ENCODE measurements at regions not wholly inside any gene's neighbourhood (a gene's known extent, or its start where the extent isn't known, plus 50 kb on each side); places are given as distances from the start of the nearest gene placed in this dataset.

GRCh38 chr4:180455226-180455625, 1788.0 kb upstream of the TENM3 start:
- FAIRE-seq (no peak), DNase-seq (ENCODE audit: low spot score in 2 of 2) (no peak)

DNA sequence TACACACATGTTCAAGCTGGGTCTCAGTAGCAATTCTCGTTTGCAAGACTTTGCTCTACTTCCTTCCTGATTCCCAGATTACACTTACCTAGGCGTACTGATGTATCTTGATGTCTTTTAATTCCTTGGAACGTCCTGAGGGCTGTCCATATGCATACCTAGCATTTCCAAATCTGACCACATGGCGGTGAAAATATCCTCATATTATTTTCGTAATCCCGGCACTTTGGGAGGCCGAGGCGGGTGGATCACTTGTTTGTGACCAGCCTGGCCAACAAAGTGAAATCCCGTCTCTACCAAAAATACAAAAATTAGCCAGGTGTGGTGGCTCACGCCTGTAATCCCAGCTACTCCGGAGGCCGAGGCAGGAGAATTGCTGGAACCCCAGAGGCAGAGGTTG, 1786.3 kb upstream of the TENM3 start:
- FAIRE-seq (no peak), DNase-seq (ENCODE audit: low spot score in 2 of 2) (no peak)

- DNase-seq (ENCODE audit: low spot score in 2 of 2): no peak
These were observed 1781.1 kb upstream of the TENM3 start for GRCh38 chr4:180462116-180462515.

GRCh38 chr4:180465364-180465763, 1777.8 kb upstream of the TENM3 start:
- DNase-seq (ENCODE audit: low spot score in 2 of 2) (no peak), FAIRE-seq (no peak)

More at GRCh38 chr4:180462116-180462515, 1781.1 kb upstream of the TENM3 start:
- FAIRE-seq: no peak

DNA sequence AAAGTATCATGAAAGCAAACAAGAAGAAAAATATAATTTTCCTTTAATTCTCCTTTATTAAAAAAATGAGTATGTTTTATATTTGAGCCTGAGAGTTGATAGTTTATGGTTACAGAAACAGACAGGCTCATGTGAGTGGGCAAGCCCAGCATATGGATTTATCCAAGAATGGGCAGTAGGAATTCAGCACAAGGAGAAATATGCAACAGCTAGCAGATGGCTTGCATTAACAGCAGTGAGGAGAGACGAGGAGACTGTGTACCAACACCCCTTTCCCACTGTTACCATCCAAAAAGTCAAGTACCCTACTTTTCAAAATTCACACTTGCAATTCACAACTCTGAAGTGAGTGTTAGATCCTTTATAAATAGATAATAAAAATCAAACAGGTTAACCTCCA, 1760.2 kb upstream of the TENM3 start:
- DNase-seq (ENCODE audit: low spot score in 2 of 2) (no peak), FAIRE-seq (no peak)

DNA sequence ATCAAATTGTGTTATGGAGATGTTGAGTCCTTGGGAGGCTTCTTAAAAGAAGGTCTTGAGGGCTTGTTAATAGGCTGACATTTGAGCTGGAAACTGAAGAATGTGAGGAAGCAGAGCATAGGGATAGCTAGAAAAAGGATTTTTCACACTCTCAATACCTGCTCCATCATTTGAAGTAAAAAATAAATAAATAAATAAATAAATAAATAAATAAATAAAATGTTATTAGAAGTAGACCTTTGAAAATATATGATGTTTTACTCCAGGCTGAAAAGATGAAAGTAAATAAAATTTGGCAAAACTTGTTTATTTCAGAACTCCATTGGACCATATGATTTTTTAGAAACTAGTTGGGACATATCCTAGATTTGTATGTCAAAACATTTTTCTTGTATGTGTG, 1757.8 kb upstream of the TENM3 start:
- peak; percentile 42 for FAIRE-seq
- no peak for DNase-seq (ENCODE audit: low spot score in 2 of 2)

DNA sequence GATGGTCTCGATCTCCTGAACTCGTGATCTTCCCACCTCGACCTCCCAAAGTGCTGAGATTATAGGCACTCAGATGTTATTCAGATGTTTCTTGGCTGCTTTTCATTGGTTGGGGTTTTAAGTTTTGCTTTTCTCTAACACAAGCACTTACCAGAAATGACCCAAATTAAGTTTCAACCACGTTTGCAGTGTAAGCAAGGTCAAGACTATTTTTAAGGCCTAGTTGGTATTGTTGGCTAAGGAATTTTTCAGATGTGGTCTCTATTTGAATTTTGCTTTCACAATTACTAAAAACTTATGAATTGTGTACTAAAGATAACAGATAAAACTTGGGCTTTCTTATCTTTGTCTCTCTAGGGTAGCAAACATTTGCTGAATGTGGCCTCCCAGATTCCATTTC, 1756.9 kb upstream of the TENM3 start:
- DNase-seq (ENCODE audit: low spot score in 2 of 2) (no peak), FAIRE-seq (no peak)

DNA sequence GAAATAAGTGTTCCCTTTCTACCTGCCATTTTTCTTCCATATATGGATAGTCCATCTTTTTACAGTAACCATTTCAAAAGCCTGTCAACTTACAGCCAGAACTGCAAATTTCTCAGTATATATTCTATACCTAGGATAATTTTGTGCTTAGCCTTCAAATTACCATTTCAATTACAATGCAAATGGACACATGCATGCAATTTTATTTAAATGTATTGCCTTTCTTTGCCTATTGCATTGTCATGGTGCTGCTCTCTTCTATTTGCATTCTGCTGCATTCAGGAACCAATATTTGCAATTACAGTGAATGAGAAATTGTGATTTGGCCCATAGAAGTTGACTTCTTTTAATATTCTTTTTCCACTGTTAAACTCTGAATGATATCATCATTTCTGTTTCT, 1753.4 kb upstream of the TENM3 start:
- FAIRE-seq: no peak
- DNase-seq (ENCODE audit: low spot score in 2 of 2): no peak

- no peak for DNase-seq (ENCODE audit: low spot score in 2 of 2)
- FAIRE-seq: no peak
These were observed 1752.0 kb upstream of the TENM3 start for GRCh38 chr4:180491210-180491609.

- FAIRE-seq (no peak), DNase-seq (ENCODE audit: low spot score in 2 of 2) (no peak)
These were observed 1749.9 kb upstream of the TENM3 start for GRCh38 chr4:180493299-180493698.

- DNase-seq (ENCODE audit: low spot score in 2 of 2) (no peak), FAIRE-seq (no peak)
These were observed 1743.0 kb upstream of the TENM3 start for GRCh38 chr4:180500154-180500553.

- FAIRE-seq (no peak), DNase-seq (ENCODE audit: low spot score in 2 of 2) (no peak)
These were observed 1730.3 kb upstream of the TENM3 start for GRCh38 chr4:180512801-180513475.

DNA sequence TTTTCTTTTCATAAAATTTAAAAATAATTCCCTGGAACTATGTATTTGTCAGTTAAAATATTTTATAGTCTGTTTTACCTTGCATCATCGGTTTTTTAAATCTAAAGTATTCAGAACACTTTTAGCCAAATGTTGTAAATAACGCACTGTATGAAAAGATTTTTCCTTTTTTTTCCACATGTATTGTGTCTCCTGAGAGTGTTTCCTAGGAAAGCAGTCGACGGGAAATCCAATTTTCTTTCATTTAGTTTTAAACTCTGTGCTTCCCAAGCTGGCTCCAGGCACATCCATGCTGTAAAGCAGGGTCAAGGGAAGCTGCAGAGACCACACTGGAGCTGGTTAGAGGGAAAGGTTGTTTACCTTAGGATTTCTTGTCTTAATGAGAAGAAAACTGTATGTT, 1724.3 kb upstream of the TENM3 start:
- FAIRE-seq (peak; percentile 74), DNase-seq (ENCODE audit: low spot score in 2 of 2) (no peak)

- no peak for FAIRE-seq
- DNase-seq (ENCODE audit: low spot score in 2 of 2): no peak
These were observed 1722.0 kb upstream of the TENM3 start for GRCh38 chr4:180521181-180521580.

DNA sequence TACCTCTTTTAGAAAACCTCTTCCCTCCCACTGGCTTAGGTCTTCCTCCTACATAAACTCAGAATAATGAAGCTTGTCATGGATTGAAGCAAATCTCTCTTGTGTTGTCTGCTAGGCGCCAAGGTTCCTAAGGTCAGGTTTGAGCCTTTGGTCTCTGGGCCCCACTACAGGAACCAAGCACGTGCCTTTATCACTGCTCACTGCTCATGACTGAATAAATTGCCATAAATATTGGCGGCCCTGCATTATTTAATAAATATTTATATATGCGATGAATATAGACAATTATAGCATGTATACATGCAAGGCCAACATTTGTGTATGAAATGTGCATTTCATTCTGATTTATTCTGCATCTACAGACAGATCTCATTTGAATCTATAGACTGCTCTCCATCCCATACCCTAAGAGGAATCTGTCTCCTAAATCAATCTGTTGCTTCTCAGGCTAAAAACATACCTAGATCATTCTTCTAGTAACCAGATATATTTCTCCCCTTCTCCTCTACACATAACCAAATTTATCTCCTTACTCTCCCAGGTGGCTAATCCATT, 1717.6 kb upstream of the TENM3 start:
- DNase-seq (ENCODE audit: low spot score in 2 of 2) (no peak), FAIRE-seq (no peak)

DNA sequence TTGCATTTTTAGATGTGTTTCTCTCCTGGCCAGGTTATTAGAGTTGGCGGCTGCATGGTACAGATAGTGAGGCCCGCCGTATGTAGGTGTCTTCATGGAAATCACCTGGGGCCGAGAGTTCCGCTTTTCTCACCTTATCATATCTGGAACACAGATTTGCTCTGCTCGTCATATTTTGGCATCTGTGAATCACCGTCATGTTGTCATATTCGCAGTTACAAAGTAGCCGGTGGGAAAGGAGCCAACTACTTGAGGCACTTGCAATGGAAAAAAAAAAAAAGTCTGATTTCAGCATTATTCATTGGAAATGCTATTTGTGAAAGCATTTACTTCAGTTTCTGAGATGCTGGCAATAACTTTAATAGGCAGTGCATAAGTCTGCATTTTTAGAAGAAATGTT, 1715.2 kb upstream of the TENM3 start:
- DNase-seq (ENCODE audit: low spot score in 2 of 2): no peak

GRCh38 chr4:180530787-180531186, 1712.4 kb upstream of the TENM3 start:
- FAIRE-seq (no peak), DNase-seq (ENCODE audit: low spot score in 2 of 2) (no peak)

More for the DNA sequence above, 1715.2 kb upstream of the TENM3 start:
- no peak for FAIRE-seq

DNA sequence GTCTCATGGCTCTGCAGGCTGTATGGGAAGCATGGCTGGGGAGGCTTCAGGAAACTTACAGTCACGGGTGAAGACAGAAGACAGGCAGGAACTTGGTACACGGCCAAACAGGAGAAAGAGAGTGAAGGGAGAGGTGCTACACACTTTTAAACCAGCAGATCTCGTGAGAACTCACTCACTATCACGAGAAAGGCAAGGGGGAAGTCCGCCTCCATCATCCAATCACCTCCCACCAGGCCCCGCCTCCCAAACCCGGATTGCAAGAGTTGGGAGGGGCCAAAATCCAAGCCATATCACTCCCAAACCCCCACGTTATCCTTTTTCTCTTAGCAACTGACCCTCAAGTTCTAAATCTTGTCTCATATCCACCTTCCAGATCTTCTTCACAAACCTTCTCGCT, 1710.5 kb upstream of the TENM3 start:
- FAIRE-seq (no peak), DNase-seq (ENCODE audit: low spot score in 2 of 2) (no peak)

- no peak for FAIRE-seq
These were observed 1704.7 kb upstream of the TENM3 start for GRCh38 chr4:180538384-180539057.

DNA sequence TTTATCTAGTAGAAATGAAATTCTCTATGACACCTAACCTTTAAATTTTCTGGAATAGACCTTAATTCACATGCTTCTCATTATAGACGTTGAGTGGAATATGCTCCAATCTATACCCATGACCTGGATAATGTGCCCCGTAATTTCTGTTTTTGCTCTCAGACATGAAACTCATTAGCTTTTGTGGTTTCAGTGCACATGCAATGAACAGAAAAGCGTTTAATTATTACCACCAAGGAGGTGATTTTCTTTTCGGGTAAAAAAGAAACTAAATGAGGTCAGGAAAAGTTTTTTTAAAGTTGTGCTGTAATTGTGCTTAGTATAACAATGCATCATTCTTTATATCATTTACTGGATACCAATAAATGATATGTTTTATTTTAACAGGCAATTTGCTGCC, 1703.9 kb upstream of the TENM3 start:
- DNase-seq (ENCODE audit: low spot score in 2 of 2) (no peak), FAIRE-seq (no peak)

More at GRCh38 chr4:180538384-180539057, 1704.7 kb upstream of the TENM3 start:
- DNase-seq (ENCODE audit: low spot score in 2 of 2): no peak

DNA sequence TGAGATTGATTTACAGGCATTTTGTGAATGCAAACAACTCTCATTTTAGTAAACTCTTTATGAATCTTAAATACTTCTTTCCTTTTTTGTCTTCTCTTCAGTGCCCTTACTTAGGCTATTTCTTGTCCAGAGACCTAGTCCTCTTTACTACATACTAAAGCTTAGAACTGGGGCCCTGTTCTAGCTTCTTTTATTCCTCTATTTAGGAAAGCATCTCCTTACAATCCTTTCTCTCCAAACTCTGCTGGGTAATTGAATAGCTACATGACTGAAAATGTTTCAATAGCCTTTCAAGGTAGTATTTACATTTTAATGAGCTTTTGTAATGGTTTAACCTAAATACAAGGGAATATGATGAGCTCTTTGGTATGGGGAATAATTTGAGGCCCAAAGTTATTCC, 1701.5 kb upstream of the TENM3 start:
- DNase-seq (ENCODE audit: low spot score in 2 of 2) (no peak), FAIRE-seq (no peak)
